Peyer's patch (tissue), 4 donors: ENCODE measurements at regions not wholly inside any gene's neighbourhood (a gene's known extent, or its start where the extent isn't known, plus 50 kb on each side); places are given as distances from the start of the nearest gene placed in this dataset.

Experiments
- POLR2A ChIP-seq, 2 donors: fragments of 450-650 bp; IDR thresholded peaks; one replicate each; pipeline ENCODE4 v1.5.1; 2017; ENCODE audit warnings: antibody characterized with exemption in 2 of 2, mild to moderate bottlenecking in 2 of 2, moderate library complexity in 2 of 2
- TF ChIP-seq, protein P1 (sequence below), 6 experiments: fragments of 450-650 bp in 4 of 6; fragments of 200-600 bp in 2 of 6; sonication (generic) in 1 of 6; IDR thresholded peaks; one replicate each; pipeline ENCODE4 v1.5.1; 2017 to 2019; ENCODE audit warnings: antibody characterized with exemption in 6 of 6, mild to moderate bottlenecking in 3 of 6, moderate library complexity in 1 of 6

DNA sequence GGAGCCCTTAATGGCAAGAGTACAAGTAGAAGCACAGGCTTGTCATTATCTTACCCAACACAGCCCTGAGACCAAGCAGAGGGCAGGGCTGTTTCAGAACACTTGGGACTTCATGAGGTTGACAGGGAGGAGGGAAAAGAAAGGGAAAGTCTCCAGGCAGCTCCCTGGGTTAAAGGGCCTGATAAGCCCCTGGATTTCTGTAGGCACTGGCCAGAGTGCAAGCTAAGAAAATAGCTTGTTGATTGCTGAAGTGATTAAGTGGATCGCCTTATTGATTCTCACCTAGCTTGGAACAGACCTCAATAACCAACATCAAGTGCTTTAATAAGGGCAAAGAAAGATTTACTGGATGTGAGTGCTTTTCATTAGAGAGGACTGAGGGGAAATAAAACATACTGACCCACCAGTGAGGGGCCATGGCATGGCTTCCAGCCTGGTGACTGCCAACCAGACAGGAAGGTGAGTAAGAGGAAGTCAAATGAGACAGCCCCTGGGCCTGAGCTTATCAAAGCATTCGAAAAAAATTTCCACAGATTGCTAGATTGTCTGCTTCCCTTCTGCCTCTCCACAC, 121.4 kb upstream of the NFIA start:
- TF ChIP-seq, protein P1, sequence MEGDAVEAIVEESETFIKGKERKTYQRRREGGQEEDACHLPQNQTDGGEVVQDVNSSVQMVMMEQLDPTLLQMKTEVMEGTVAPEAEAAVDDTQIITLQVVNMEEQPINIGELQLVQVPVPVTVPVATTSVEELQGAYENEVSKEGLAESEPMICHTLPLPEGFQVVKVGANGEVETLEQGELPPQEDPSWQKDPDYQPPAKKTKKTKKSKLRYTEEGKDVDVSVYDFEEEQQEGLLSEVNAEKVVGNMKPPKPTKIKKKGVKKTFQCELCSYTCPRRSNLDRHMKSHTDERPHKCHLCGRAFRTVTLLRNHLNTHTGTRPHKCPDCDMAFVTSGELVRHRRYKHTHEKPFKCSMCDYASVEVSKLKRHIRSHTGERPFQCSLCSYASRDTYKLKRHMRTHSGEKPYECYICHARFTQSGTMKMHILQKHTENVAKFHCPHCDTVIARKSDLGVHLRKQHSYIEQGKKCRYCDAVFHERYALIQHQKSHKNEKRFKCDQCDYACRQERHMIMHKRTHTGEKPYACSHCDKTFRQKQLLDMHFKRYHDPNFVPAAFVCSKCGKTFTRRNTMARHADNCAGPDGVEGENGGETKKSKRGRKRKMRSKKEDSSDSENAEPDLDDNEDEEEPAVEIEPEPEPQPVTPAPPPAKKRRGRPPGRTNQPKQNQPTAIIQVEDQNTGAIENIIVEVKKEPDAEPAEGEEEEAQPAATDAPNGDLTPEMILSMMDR (IDR thresholded peaks at IDR 0.05): no peak
- no peak for TF ChIP-seq POLR2A (IDR thresholded peaks at IDR 0.05)
